SK-N-MC (cell line): ENCODE measurements at regions not wholly inside any gene's neighbourhood (a gene's known extent, or its start where the extent isn't known, plus 50 kb on each side); places are given as distances from the start of the nearest gene placed in this dataset.
A peak's percentile ranks its signal among the peaks of the same experiment; 100 is the strongest.

ENCODE experiments used
- DNase-seq: peaks from one replicate; pipeline ENCODE4 v3.0.0-alpha.2; 2011; ENCODE audit warnings: low read depth, low spot score
- H3K27ac ChIP-seq: fragments of 200-600 bp; sonication (generic); 2 replicates; pipeline ENCODE4 v1.5.1; 2016; ENCODE audit warnings: mixed run types
- H3K36me3 ChIP-seq: fragments of 200-600 bp; sonication (generic); 2 replicates; pipeline ENCODE4 v1.6.1; 2017; ENCODE audit warnings: antibody characterized with exemption, low read length, mixed read lengths; ENCODE audit not compliant: insufficient read depth
- H3K4me3 ChIP-seq: fragments of 200-600 bp; sonication (generic); 2 replicates; pipeline ENCODE4 v1.5.1; 2016
- H3K9ac ChIP-seq: fragments of 200-600 bp; sonication (generic); 2 replicates; pipeline ENCODE4 v1.8.0; 2017; ENCODE audit warnings: mixed run types, mixed read lengths; ENCODE audit not compliant: insufficient read length
- H3K9me3 ChIP-seq: fragments of 200-600 bp; sonication (generic); 2 replicates; pipeline ENCODE4 v1.6.1; 2017; ENCODE audit warnings: low read depth, mild to moderate bottlenecking, antibody characterized with exemption, low read length, moderate library complexity, mixed read lengths
- EZH2 ChIP-seq: fragments of 200-600 bp; sonication (generic); IDR thresholded peaks from one replicate; pipeline ENCODE4 v1.6.1; 2017; ENCODE audit warnings: antibody characterized with exemption
- FOXP2 ChIP-seq: optimal IDR thresholded peaks from 2 replicates; pipeline ENCODE3; 2011; ENCODE audit warnings: mild to moderate bottlenecking, moderate library complexity; ENCODE audit not compliant: insufficient read depth; ENCODE audit errors: extremely low read length, control extremely low read depth
- POLR2AphosphoS5 ChIP-seq: IDR thresholded peaks from 2 replicates; pipeline ENCODE4 v1.6.1; 2012; ENCODE audit warnings: mild to moderate bottlenecking, low read depth, low read length, borderline replicate concordance

DNA sequence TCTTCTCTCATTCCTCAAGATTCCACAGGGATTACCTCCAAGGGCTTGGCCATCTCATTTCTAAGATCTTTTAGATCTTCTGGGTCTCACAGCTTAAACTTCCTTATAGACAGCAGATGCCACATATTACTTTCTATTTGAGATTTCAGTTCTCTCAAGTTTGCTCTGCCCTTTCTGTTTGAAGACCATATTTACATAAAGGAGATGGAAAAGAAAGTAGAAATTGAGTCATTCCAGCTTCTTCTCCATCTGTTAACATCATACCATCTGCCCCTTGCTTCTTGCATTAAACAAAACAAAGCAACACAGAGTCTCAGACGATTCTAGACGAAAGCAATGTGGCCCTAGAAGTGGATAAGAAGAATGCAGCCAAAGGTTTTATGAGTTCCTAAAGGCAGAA, 203.4 kb downstream of the TTLL2 start:
- H3K27ac ChIP-seq, result no peak overlapping the region
- no peak for DNase-seq
- no peaks in the 10 kb centered on the region for H3K36me3 ChIP-seq
- no peak for TF ChIP-seq EZH2
- no peak for TF ChIP-seq POLR2AphosphoS5
- TF ChIP-seq FOXP2, result no peak
- no peaks in the 10 kb centered on the region for H3K9me3 ChIP-seq
- H3K4me3 ChIP-seq, result no peak overlapping the region
- H3K9ac ChIP-seq, result no peak overlapping the region

DNA sequence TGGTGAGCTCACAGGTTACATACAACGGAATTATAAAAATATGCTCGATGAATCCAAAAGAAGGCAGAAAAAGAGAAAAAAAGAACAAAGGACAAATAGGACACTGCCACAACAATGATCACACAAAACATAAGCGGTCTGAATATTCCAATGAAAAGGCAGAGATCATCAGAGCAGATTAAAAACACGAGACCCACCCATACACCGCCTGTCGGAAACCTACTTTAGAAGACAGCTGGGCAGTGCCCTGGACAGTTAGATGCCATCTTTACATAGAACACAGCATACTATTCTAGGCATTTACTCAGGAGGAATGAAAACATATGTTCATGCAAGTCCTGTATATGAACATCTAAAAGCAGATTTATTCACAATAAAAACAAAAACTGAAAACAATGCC, 204.1 kb downstream of the TTLL2 start:
- Histone ChIP-seq H3K36me3 (no peaks in the 10 kb centered on the region), H3K4me3 (no peak overlapping the region), H3K27ac (no peak overlapping the region), H3K9me3 (no peaks in the 10 kb centered on the region), H3K9ac (no peak overlapping the region)
- DNase-seq, result no peak
- TF ChIP-seq POLR2AphosphoS5 (no peak), FOXP2 (no peak), EZH2 (no peak)

DNA sequence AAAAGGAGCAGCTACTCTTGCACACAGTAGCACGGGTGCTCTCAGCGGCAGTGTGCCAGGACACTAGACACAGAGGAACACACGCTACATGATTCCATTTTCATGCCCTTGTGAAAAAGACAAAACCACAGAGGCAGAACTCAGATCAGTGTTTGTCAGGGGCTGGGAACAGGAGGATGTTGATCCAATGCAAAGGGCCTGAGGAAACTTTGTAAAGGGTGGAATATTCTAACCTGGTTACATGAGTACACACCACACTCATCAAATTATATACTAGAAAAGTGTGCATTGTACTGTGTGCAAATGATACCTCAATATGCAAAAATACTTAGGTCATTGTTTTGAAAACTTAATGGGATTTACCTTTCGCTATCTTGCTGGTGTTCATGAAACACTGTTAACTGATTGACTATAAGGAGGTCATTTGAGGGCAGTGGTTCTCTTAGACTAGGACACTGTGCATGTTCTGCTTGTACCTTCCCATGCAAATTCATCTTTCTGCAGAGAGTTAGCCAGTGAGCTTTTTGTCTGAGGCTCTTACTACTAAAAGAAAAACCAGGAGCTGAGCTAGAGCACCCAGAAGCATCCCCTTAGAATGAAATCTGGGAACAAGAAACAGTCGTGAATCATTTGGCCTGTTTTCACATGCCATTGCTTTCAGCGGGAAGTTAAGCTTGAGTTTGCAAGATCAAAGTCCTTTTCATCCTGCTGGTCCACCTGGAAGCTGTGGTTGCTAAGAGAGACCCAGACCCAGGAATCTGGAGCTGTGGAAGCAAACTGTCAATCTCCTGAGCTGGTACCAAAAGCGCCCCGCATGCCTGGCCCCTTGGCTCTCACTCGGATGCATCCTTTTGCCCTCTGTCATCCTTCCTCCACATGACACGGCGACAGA, 204.8 kb downstream of the TTLL2 start:
- Histone ChIP-seq H3K27ac (no peak overlapping the region), H3K4me3 (no peak overlapping the region), H3K36me3 (no peaks in the 10 kb centered on the region), H3K9ac (no peak overlapping the region), H3K9me3 (no peaks in the 10 kb centered on the region)
- TF ChIP-seq FOXP2 (no peak), POLR2AphosphoS5 (no peak), EZH2 (no peak)
- no peak for DNase-seq

DNA sequence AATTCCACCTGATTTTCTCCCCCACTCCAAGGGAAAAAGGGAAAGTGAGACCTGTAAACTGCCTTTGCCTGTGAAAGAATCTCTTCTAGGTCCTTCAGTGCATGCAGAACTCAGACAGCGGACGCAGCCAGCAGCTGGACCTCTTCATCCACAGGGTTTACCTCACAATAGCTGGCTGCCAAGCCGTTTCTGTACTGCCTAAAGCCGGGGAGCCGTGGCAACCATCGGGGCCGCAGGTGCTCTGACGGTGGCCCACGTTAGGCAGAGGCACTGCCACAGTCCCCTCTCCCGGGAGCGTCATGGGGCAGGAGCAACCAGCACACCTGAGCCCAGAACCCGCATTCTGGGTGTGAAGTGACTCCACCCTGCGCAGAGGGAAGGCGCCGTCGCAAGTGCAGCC, 206.1 kb downstream of the TTLL2 start:
- Histone ChIP-seq H3K27ac (no peak overlapping the region), H3K4me3 (no peak overlapping the region), H3K9ac (no peak overlapping the region), H3K9me3 (peaks cover 2% of the 10 kb centered on the region; the same call in 1 of the 2 replicates), H3K36me3 (no peaks in the 10 kb centered on the region)
- TF ChIP-seq POLR2AphosphoS5 (no peak), EZH2 (no peak), FOXP2 (no peak)
- DNase-seq, result no peak

DNA sequence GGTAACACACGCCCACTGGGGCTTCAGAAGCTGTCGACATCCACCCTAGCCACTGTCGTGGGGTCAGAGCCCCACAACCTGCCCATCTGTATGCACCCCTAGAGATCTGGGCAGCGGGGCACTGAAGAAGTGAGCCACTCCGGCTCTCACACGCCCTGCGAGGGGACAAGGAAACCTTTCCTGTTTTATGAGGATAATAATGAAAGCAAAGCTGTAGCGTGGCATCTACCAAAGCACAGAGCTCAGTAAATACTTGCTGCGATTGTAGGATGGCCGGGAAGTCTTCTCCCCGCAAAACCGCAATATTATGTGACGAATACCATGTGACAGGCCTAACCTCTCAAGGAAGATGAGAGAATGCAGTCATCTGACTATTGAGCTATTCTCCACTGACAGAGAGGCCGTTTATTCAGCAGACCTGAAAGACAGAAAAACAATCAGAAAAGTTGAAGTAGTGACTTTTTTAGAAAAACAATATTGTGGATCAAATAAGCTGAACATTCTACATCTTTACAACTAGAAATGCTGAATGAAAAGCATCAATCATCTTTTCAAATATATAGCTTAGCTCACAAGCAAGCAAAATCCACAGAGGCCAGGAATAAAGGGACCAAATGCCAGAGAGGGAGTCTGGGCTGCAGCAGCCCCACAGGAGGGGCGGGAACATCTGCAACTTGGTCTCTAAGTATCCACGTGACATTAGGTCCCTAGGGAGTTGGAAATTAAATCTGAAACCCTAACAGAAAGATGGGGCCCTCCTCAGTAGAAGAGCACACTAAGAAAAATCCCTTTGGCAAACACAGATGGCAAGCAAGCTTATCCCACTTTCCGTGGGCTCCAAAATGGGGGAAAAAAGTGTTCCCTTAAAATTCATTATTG, 207.8 kb downstream of the TTLL2 start:
- Histone ChIP-seq H3K9me3 (peaks cover 2% of the 10 kb centered on the region; the same call in 1 of the 2 replicates), H3K9ac (no peak overlapping the region), H3K27ac (no peak overlapping the region), H3K4me3 (peak overlapping the region; percentile 26), H3K36me3 (no peaks in the 10 kb centered on the region)
- DNase-seq, result no peak
- TF ChIP-seq FOXP2, result no peak
- TF ChIP-seq EZH2, result no peak
- TF ChIP-seq POLR2AphosphoS5, result no peak

DNA sequence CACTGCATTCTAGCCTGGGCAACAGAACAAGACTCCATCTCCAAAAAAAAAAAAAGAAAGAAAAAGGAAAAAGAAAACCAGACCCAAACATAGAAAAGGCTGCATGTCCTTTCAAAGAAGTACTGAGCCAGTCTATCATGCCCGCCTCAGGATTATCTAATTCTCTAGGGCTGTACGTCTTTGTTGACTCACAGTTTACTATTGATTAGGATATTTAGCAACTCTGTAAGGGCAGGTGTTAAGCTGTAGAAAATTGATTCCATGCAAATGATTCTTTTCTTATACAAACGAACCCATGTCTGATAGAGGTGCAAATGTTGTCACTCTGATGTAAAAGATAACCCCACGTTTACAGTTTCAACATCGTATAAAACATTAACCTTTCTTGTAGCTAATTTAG, 209.0 kb downstream of the TTLL2 start:
- Histone ChIP-seq H3K4me3 (no peak overlapping the region), H3K27ac (no peak overlapping the region), H3K9me3 (peaks cover 2% of the 10 kb centered on the region; the same call in 1 of the 2 replicates), H3K36me3 (no peaks in the 10 kb centered on the region), H3K9ac (no peak overlapping the region)
- TF ChIP-seq POLR2AphosphoS5 (no peak), EZH2 (no peak), FOXP2 (no peak)
- DNase-seq, result no peak

DNA sequence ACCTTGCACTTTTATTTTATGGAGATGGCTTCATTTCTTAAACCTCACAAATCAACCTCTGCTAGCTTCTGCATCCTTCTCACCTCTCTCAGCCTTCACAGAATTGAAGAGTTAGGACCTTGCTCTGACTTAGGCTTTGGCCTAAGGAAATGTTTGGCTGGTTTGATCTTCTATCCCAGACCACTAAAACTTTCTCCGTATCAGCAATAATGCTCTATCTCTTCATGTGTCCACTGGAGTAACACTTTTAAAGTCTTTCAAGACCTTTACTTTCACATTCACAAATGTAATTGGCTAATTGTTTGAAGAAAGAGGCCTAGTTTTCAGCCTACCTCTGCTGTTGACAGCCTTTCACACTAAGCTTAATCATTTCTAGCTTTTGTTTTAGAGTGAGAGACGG, 212.9 kb downstream of the TTLL2 start:
- Histone ChIP-seq H3K36me3 (no peaks in the 10 kb centered on the region), H3K9ac (no peak overlapping the region), H3K4me3 (no peak overlapping the region), H3K27ac (no peak overlapping the region), H3K9me3 (peaks cover 9% of the 10 kb centered on the region; the same call in 1 of the 2 replicates)
- DNase-seq, result no peak
- TF ChIP-seq FOXP2, result no peak
- no peak for TF ChIP-seq EZH2
- no peak for TF ChIP-seq POLR2AphosphoS5

DNA sequence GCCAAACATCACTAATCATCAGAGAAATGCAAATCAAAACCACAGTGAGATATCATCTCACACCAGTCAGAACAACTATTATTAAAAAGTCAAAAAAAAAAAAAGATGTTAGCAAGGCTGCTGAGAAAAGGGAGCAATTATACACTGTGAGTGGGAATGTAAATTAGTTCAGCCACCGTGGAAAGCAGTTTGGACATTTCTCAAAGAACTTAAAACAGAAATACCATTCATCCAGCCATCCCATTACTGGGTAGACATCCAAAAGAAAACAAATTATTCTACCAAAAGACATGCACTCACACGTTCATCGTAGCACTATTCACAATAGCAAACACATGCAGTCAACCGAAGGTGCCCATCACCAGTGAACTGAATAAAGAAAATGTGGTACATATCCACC, 213.9 kb downstream of the TTLL2 start:
- H3K4me3 ChIP-seq, result no peak overlapping the region
- DNase-seq, result no peak
- H3K9ac ChIP-seq, result no peak overlapping the region
- H3K9me3 ChIP-seq, result peaks cover 9% of the 10 kb centered on the region; the same call in 1 of the 2 replicates
- H3K36me3 ChIP-seq, result no peaks in the 10 kb centered on the region
- TF ChIP-seq POLR2AphosphoS5 (no peak), EZH2 (no peak), FOXP2 (no peak)
- H3K27ac ChIP-seq, result no peak overlapping the region
